ENCODE measurements at regions not wholly inside any gene's neighbourhood (a gene's known extent, or its start where the extent isn't known, plus 50 kb on each side); places are given as distances from the start of the nearest gene placed in this dataset.
"Not testable (repeated sequence)": the region's sequence is repeated elsewhere in the genome, so short reads cannot be mapped to it uniquely, and the experiment has no call there.

DNA sequence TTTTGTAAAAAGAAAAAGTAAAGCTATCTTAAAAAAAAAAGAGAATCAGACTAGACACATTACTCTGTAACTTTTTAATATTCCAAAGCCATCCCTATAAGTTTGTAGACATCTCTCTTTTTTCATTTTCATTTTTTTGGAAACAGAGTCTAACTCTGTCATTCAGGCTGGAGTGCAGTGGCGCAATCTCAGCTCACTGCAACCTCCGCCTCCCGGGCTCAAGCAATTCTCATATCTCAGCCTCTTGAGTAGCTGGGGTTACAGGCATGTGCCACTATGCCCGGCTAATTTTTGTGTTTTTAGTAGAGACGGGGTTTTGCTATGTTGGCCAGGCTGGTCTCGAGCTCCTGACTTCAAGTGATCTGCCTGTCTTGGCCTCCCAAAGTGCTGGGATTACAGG, 51.4 kb upstream of the ANKH start:
- BruUV-seq (replicated peaks); CTCF ChIA-PET; H3K23ac ChIP-seq (ENCODE audit: low read depth, low read length); H3K14ac ChIP-seq (replicated peaks; ENCODE audit: low read depth, low read length); H3K4ac ChIP-seq (ENCODE audit: low read depth, low read length); H2BK15ac ChIP-seq (ENCODE audit: low read depth, low read length); H3K9me3 ChIP-seq (ENCODE audit: control insufficient read depth, insufficient read depth, low read length); H4K20me1 ChIP-seq (ENCODE audit: insufficient read depth, low read length); H3K4me3 ChIP-seq (ENCODE audit: insufficient read depth, low read depth, low read length); H2AK9ac ChIP-seq (replicated peaks; ENCODE audit: low read depth, low read length, poor library complexity); H4K8ac ChIP-seq (ENCODE audit: low read depth in 2 of 2, low read length in 2 of 2); H3K36me3 ChIP-seq (ENCODE audit: control insufficient read depth, insufficient read depth, low read length); H3K9ac ChIP-seq (ENCODE audit: low read depth, low read length); H2AK5ac ChIP-seq (ENCODE audit: low read depth, low read length); H3K27me3 ChIP-seq (ENCODE audit: control insufficient read depth, insufficient read depth, low read length); H4K5ac ChIP-seq (ENCODE audit: low read depth, low read length); H3K27ac ChIP-seq (ENCODE audit: insufficient read depth, low read length); H3K4me2 ChIP-seq (ENCODE audit: low read depth, low read length); intact Hi-C loops (cut with micrococcal nuclease); ATAC-seq (ENCODE audit: low read depth); in situ Hi-C loops (cut with MboI; ENCODE audit: low sequenced_read_pairs); H3K56ac ChIP-seq (ENCODE audit: extremely low read depth, insufficient read depth, low read length); H2BK20ac ChIP-seq (ENCODE audit: low read depth, low read length); H2BK5ac ChIP-seq (ENCODE audit: low read depth, low read length, poor library complexity, severe bottlenecking); dilution Hi-C loops (cut with HindIII; ENCODE audit: low sequenced_read_pairs, unreplicated experiment); H3K79me1 ChIP-seq (ENCODE audit: low read depth in 1 of 2, low read length in 2 of 2); H3K18ac ChIP-seq (ENCODE audit: low read depth, low read length); H4K91ac ChIP-seq (ENCODE audit: insufficient read depth, low read depth, low read length); DNase-seq; POLR2A ChIA-PET (ENCODE audit: unreplicated experiment); H2AFZ ChIP-seq (replicated peaks; ENCODE audit: low read length, poor library complexity); H2BK120ac ChIP-seq (ENCODE audit: low read depth, low read length): not testable (repeated sequence)
- 76% methylated on average over 3 of the region's 6 CpGs; no CpG with 5 or more reads in 1 of the 2 experiments for WGBS, 2 experiments (ENCODE audit: extremely low coverage in 2 of 2, insufficient read length in 1 of 2)
- Histone ChIP-seq H3K9me1 (ENCODE audit: insufficient read depth, low read length) (peaks cover 14% of the 10 kb centered on the region), H3K4me1 (ENCODE audit: control insufficient read depth, insufficient read depth, low read length) (peaks cover 15% of the 10 kb centered on the region)

All from IMR-90 (cell line).